Thyroid gland (tissue), 4 donors: ENCODE measurements at regions not wholly inside any gene's neighbourhood (a gene's known extent, or its start where the extent isn't known, plus 50 kb on each side); places are given as distances from the start of the nearest gene placed in this dataset.

Experiments used
- CTCF ChIP-seq, 6 experiments: fragments of 200-600 bp in 3 of 6; fragments of 450-650 bp in 3 of 6; sonication (generic) in 3 of 6; IDR thresholded peaks; one replicate each; pipeline ENCODE4 v1.5.1; 2016 to 2019; ENCODE audit warnings: antibody characterized with exemption in 6 of 6, mild to moderate bottlenecking in 2 of 6, inconsistent platforms in 1 of 6, moderate library complexity in 1 of 6
- POLR2A ChIP-seq, 2 donors: fragments of 450-650 bp; IDR thresholded peaks; one replicate each; pipeline ENCODE4 v1.6.1; 2017; ENCODE audit warnings: antibody characterized with exemption in 2 of 2, mild to moderate bottlenecking in 2 of 2, moderate library complexity in 1 of 2

GRCh38 chr6:98310443-98310842 is 523.9 kb upstream of the POU3F2 start:
- no peak for TF ChIP-seq POLR2A (IDR thresholded peaks at IDR 0.05)
- no peak for TF ChIP-seq CTCF (IDR thresholded peaks at IDR 0.05)
